NCI-H2196 treated with DMSO at 0.1 percent for 48 hours (cell line): ENCODE measurements at regions not wholly inside any gene's neighbourhood (a gene's known extent, or its start where the extent isn't known, plus 50 kb on each side); places are given as distances from the start of the nearest gene placed in this dataset.

ENCODE experiments used
- DNase-seq: peaks from one replicate; lab custom pipeline; 2025; ENCODE audit not compliant: unreplicated experiment; lab: John Stamatoyannopoulos, UW

DNA sequence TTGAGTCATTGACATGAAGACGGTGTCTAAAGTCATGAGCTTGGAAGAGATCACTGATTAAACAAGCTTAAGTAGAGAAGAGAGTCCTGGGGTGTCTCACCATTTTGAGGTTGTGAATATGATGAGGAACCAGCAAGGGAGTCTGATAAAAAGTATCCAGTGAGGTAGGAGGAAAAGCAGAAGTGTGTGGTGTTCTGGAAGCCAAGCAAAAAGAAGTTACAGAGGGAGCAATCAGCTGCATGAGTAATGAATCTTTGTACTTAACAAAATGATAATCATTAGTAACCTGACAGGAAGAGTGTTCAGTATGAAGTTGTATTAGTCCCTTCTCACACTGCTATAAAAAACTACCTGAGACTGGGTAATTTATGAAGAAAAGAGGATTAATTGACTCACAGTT lies 131.3 kb downstream of the C11orf87 start:
- no peak for DNase-seq

DNA sequence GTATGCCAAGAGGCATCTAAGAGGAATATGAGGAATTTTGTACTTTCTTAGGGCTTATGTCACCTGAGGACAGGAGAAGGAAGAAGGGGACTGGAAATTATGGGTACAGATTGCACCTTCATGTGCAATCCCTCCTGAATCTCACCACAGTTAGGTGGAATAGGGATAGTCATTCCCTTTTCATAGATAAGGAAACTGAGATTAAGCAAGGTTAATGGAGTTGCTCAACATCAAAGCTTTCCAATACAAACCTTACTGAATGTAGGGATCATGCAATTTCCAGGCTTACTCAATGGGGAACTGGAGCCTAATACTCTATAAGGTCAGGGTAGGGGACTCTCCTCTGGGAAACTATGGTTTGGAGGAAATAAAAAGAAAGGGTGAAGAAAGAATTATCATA lies 133.0 kb downstream of the C11orf87 start:
- DNase-seq, result no peak

- no peak for DNase-seq
These were observed 142.3 kb downstream of the C11orf87 start for GRCh38 chr11:109564241-109564640.

DNA sequence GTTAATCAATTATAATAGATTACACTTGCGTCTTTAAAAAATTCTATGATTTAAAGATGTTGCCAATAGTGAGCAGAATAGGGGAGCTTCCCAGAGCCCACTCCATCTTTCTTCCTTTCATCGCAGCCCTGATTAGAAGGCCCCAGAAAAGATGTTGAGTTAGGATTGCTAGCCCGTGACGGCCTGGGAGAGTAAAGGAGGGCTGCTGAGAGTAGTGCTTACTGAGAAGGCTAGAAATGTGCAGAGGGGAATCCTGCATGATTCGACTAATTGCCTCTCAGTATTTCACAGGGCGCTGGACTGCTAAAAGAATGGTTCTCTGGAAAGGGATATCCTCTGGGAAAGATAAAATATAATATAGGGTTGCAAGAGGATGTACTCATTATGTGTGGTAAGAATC lies 160.5 kb downstream of the C11orf87 start:
- DNase-seq, result no peak

- no peak for DNase-seq
These were observed 162.3 kb downstream of the C11orf87 start for GRCh38 chr11:109584001-109584972.

- no peak for DNase-seq
These were observed 164.8 kb downstream of the C11orf87 start for GRCh38 chr11:109586789-109587188.

DNA sequence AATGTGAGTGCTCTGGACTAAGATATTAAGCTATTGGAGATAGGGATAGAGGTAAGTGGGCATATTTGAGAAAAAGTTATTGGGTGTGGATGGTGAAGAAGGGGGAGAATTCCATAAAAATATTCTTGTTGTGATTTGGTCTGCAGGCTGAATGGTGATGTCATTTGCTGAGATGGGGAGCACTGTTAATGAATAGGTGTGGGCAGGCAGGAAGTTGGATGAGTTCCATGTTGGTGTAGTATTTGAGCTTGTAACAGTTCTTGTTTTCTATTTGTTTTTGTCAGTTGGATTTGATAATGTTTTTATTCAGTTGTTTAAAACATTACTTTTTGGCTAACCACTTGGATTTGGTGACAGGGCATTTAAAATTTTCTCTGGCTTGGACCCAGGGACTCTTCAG lies 168.8 kb downstream of the C11orf87 start:
- no peak for DNase-seq

GRCh38 chr11:109597336-109597735 lies 175.3 kb downstream of the C11orf87 start:
- DNase-seq, result no peak

DNA sequence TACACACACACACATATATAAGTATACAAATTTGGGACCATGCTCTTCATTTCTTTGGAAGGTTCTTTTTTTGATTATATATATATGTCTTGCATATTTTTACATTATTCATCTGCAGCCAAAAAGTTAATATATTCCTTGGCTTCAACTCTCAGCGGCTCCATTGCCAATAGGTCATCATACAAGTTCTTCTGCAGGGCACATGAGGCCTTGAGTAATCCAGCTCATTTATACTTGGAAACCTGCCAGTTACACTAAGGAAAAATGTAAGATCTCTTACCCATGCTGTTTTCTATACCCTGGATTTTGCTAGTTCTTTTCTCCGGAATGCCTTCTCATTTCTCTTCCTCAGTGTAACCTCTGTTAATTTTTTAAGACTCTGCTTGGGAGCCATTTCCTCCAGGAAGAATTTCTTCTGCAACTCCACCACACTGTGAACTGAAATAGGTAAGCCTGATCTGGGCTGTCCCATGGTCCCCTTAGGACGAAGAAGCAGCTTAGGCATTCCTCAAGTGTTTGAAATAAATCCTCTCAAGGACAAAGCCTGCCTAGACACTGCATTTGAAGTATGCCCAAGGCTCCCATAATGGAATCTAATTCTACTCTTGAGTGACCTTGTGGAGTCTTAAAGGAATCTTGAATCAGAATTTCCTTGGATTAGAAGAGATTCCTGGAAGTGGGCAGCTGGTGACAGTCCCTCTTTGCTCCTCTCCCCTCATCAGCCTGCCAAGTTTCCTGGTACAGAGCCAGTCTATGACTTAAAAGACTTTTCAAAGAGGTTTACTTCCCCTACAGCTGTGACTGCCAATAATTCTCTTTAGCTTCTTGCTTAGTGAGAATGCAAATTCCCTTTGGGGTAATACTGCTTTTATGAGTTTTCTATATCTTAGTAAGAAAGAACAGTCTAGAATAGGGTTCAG lies 182.8 kb downstream of the C11orf87 start:
- DNase-seq, result no peak

DNA sequence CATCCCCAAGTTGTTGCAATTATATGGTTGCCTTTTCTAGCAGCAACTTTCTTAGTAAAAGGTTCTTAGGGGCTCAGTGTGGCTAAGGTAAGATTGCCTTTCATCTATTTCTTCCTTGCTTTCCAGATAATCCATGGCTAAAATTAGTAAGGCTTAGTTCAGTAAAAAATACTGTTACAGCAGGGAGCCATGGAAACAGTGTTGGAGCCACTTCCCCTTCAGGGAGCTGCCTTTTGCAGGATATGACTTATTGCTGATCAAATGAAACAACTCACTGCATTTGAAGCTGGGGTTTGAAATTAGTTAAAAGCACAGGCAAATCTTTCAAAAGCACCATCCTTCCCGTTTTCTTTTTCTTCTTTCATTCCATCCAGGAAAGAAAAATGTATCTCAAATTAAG lies 184.3 kb downstream of the C11orf87 start:
- no peak for DNase-seq

DNA sequence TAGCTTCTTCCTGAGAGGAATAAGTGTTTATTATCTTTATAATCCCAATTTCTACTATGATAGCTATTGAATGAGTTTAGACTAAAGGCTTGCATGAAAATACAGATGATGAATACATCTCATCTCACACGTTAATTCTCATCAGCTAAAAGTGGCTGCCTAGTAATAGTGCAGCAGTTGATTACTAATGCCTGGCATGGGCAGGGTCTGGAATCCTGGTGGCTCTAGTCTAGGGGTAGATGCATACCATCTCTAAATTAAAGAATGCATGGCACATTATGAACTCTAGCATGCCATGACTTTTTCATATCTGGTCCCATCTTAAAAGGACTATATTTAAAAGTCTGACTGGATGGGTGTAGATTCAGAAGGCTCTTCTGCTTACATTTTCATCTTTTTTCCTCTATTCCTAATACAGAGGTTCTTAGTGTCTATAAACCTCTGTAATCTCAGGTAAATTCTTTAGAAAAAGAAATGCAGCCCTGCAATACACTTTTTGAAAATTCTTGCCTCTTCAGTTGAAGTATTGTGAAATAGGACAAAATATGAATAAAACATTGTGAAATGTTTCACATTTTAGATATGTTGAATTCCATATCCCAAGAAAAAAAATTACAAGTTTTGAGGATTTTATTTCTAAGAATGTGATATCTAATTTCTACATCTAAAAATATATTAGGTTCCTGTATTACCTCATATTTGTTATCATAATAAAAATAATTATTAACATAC lies 187.6 kb downstream of the C11orf87 start:
- no peak for DNase-seq

DNA sequence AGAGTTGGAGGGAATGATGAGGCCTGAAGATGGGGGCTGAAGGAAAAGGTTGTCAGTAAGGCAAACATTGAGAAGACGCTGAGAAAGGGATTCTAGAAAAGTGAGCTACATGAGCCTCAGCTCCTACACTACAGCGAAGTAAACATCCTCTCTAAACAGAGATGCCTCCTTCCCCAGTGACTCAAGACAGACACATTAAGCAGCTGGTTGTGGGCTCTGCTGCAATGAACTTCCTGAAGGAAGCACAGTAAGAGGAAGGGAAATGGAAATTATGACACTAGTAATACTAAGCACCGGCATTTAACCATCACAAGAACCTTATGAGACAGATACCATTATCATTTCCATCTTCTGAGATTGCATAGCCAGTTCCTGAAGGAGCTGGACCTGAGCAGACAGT lies 190.5 kb downstream of the C11orf87 start:
- DNase-seq, result no peak

- no peak for DNase-seq
These were observed 197.5 kb downstream of the C11orf87 start for GRCh38 chr11:109619498-109619897.

DNA sequence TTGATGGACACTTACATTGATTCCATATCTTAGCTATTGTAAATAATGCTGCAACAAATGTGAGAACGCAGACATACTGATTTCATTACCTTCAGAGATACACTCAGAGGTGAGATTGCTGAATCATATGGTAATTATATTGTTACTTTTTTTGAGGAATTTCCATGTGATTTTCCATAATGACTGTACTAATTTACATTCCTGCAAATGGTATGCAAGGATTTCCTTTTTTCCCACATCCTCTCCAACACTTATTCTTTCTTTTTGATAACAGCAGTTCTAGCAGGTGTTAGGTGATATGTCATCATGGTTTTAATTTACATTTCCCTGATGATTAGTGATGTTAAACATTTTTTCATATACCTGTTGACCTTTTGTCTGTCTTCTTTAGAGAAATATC lies 207.7 kb downstream of the C11orf87 start:
- DNase-seq, result no peak

GRCh38 chr11:109641549-109641948 lies 219.6 kb downstream of the C11orf87 start:
- DNase-seq, result no peak

GRCh38 chr11:109644152-109644551 lies 222.2 kb downstream of the C11orf87 start:
- DNase-seq, result no peak

DNA sequence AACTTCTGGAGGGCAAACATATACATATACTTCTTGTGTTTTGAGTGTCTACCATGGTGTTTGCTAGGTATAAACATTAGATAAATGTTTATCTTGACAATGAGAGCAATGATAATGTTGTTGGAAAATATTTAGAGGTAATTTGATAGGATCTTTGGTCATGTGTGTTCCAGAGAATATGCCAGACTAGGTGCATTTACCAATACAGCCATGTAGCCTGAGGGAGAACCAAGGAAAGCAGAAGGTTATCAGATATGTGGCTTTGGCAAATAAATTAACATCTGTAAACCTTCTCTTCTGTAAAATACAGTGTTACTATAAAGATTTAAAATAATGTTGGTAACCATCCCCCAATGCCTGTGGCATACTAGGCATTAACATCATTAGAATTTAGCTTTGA lies 226.8 kb downstream of the C11orf87 start:
- no peak for DNase-seq

- DNase-seq, result no peak
These were observed 232.1 kb downstream of the C11orf87 start for GRCh38 chr11:109654091-109654490.

GRCh38 chr11:109658190-109658589 lies 236.2 kb downstream of the C11orf87 start:
- no peak for DNase-seq

GRCh38 chr11:109667719-109668118 lies 245.7 kb downstream of the C11orf87 start:
- no peak for DNase-seq

GRCh38 chr11:109668973-109669634 lies 247.1 kb downstream of the C11orf87 start:
- DNase-seq, result no peak
